Astrocyte of the cerebellum (primary cell): ENCODE measurements at regions not wholly inside any gene's neighbourhood (a gene's known extent, or its start where the extent isn't known, plus 50 kb on each side); places are given as distances from the start of the nearest gene placed in this dataset.

ENCODE experiments used
- DNase-seq: peaks from one replicate; pipeline ENCODE4 v3.0.0-alpha.2; 2011; ENCODE audit warnings: low read depth
- H3K4me3 ChIP-seq: 2 replicates; pipeline ENCODE4 v1.5.1; 2011; ENCODE audit warnings: mild to moderate bottlenecking, low read depth, low read length, moderate library complexity
- CTCF ChIP-seq: IDR thresholded peaks from 2 replicates; pipeline ENCODE4 v1.5.1; 2012; ENCODE audit warnings: low read length, low read depth, moderate library complexity, mild to moderate bottlenecking; ENCODE audit errors: missing control alignments
- in situ Hi-C: cut with HindIII; loops from 2 replicates; pipeline ENCODE4 v1.10.0; 2017; ENCODE audit warnings: low sequenced_read_pairs

DNA sequence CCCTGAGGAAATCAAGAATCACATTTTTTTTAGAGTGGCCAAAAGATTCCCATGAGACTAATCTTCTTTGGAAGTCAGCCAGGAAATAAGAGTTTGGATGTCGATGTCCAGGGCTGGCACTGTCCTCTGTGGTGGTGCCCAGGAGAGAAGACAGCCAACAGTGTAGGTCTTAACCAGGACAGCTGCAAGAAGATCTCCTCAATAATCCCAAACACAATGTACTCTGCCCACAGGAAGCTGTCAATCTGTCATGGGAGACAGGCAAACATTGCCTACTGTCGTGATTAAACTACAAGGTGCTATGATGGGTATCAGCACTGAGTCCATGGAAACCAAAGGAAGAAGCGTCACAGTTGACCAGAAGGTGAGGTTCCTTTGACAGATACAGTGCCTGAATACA lies 174.1 kb downstream of the PIK3R1 start:
- TF ChIP-seq CTCF = no peak
- in situ Hi-C loops = no loop called here
- DNase-seq = no peak
- no peak overlapping the region for H3K4me3 ChIP-seq

GRCh38 chr5:68392617-68393016 lies 177.1 kb downstream of the PIK3R1 start:
- no peak for DNase-seq
- H3K4me3 ChIP-seq = no peak overlapping the region
- in situ Hi-C loops = no loop called here
- no peak for TF ChIP-seq CTCF

DNA sequence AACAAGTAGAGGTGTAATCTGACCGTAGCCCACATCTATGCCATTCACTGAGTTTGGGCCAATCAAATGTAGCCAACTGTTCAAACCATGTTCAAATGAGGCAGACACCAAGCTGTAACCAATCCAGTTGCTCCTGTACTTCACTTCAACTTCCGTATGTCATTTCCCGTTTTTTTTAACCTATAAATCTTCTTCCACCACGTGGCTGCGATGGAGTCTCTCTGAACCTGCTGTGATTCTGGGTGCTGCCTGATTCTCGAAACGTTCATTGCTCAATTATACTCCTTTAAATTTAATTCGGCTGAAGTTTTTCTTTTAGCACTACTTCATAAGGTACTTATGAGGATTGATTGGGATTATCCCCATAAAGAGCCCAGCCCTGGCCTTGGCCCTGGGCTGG lies 179.7 kb downstream of the PIK3R1 start:
- in situ Hi-C loops = no loop called here
- TF ChIP-seq CTCF = no peak
- no peak for DNase-seq
- no peak overlapping the region for H3K4me3 ChIP-seq

- in situ Hi-C loops = no loop called here
- no peak for TF ChIP-seq CTCF
These were observed 180.5 kb downstream of the PIK3R1 start for GRCh38 chr5:68395926-68396511.

GRCh38 chr5:68396722-68397121 lies 181.2 kb downstream of the PIK3R1 start:
- H3K4me3 ChIP-seq = no peak overlapping the region
- in situ Hi-C loops = no loop called here
- DNase-seq = no peak
- TF ChIP-seq CTCF = no peak

More at GRCh38 chr5:68395926-68396511, 180.5 kb downstream of the PIK3R1 start:
- no peak for DNase-seq
- H3K4me3 ChIP-seq = no peak overlapping the region

DNA sequence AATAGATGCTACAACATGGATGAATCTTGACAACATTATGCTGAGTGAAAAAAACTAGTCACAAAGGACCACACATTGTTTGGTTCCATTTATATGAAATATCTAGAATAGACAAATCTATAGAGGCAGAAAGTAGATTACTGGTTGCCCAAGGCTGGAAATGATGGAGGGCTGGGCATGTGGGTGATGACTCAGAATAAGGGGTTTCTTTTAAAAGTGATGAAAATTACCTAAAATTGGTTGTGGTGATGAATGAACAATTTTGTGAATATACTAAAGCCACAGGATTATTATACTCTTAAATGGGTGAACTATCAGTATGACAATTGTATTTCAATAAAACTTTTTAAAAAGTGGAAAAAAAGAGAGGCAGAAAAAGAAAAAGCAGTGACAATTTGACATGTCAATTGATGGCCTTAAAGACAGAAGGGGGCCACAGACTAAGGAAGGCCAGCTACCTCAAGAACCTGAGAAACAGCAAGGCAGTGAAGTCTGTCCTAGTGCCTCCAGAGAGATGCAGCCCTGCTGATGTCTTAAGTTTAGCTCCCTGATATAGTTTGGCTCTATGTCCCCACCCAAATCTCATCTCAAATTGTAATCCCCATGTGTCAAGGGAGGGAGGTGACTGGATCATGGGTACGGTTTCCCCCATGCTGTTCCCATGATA lies 182.7 kb downstream of the PIK3R1 start:
- no peak for TF ChIP-seq CTCF
- no peak overlapping the region for H3K4me3 ChIP-seq
- no peak for DNase-seq
- in situ Hi-C loops = no loop called here
